Rectal smooth muscle tissue (tissue), 1 donor: ENCODE measurements at regions not wholly inside any gene's neighbourhood (a gene's known extent, or its start where the extent isn't known, plus 50 kb on each side); places are given as distances from the start of the nearest gene placed in this dataset.

Experiments used
- H3K27ac ChIP-seq: one replicate; pipeline ENCODE4 v1.7.0; 2013; ENCODE audit warnings: low read depth, low read length, inconsistent platforms
- H3K27me3 ChIP-seq: one replicate; pipeline ENCODE4 v1.7.0; 2013; ENCODE audit warnings: low read length; ENCODE audit not compliant: control insufficient read depth, insufficient read depth
- H3K36me3 ChIP-seq: one replicate; pipeline ENCODE4 v1.7.0; 2013; ENCODE audit warnings: low read length; ENCODE audit not compliant: control insufficient read depth, insufficient read depth
- H3K4me1 ChIP-seq: one replicate; pipeline ENCODE4 v1.7.0; 2013; ENCODE audit warnings: low read length; ENCODE audit not compliant: control insufficient read depth, insufficient read depth
- H3K4me3 ChIP-seq: one replicate; pipeline ENCODE4 v1.7.0; 2013; ENCODE audit warnings: low read length
- H3K9ac ChIP-seq: one replicate; pipeline ENCODE4 v1.7.0; 2013; ENCODE audit warnings: low read length

DNA sequence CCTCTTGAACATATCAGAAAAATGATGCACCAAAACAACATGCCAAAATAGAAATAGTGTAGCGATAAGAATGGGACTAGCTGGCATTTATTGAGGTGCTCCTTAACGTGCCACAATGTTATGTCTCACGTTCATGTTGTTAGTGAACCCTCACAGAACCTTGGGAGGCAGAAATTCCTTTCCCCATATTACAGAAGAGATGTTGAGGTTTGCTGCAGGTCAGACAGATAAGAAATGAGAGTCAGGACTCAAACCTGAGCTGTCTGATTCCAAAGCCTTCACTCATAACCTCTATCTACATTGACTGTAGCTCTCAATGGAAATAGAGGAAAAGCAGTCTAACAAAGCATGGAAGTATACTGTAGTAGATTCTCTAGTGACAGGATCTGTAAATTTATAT, 163.3 kb upstream of the STK17B start:
- Histone ChIP-seq H3K36me3 (no peaks in the 10 kb centered on the region), H3K9ac (no peak overlapping the region), H3K4me3 (no peak overlapping the region), H3K27ac (no peak overlapping the region), H3K4me1 (no peaks in the 10 kb centered on the region), H3K27me3 (no peaks in the 10 kb centered on the region)

- Histone ChIP-seq H3K4me1 (no peaks in the 10 kb centered on the region), H3K27ac (no peak overlapping the region), H3K9ac (no peak overlapping the region), H3K36me3 (no peaks in the 10 kb centered on the region), H3K4me3 (no peak overlapping the region), H3K27me3 (no peaks in the 10 kb centered on the region)
Measured at GRCh38 chr2:196335221-196335634, 163.8 kb upstream of the STK17B start.

DNA sequence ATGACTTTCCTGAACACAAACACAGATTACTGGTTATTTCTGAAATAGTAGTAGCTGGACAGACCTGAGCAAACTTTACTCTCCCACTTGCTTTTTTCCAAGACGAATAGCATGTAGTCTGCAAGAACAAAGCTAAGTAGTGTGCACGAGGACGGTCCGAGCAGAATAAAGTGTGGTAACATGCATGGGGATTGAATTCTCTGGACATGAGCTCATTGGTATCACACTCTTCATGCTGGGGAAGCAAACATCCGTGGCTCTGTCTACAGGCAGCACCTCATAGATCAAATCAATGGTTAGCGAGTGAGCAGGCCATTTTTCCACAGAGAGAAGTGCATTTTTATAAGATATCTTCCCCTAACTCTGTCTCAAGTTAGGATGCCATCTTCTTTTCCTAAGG, 164.8 kb upstream of the STK17B start:
- H3K36me3 ChIP-seq = no peaks in the 10 kb centered on the region
- no peaks in the 10 kb centered on the region for H3K27me3 ChIP-seq
- H3K27ac ChIP-seq = no peak overlapping the region
- no peak overlapping the region for H3K9ac ChIP-seq
- no peaks in the 10 kb centered on the region for H3K4me1 ChIP-seq
- no peak overlapping the region for H3K4me3 ChIP-seq

DNA sequence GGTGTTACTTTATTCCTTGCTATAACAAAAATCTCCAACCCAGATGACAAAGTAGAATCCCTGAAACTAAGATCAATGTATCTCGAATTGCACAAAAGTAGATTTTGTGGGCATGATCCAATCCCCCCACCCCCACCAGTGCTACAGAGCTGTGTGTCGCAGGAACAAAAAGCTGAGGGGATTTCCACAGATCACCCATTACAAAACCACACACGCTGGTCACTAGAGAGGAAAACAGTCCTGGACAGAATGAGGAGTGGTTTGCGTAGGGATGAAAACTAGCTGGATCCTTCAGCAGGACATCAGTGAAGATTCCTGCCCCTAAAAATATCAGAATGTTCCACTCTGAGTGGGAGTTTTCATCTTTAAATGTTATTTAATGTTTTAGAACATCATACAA, 165.3 kb upstream of the STK17B start:
- H3K27ac ChIP-seq = no peak overlapping the region
- H3K9ac ChIP-seq = no peak overlapping the region
- no peaks in the 10 kb centered on the region for H3K27me3 ChIP-seq
- H3K4me1 ChIP-seq = no peaks in the 10 kb centered on the region
- no peaks in the 10 kb centered on the region for H3K36me3 ChIP-seq
- H3K4me3 ChIP-seq = no peak overlapping the region

DNA sequence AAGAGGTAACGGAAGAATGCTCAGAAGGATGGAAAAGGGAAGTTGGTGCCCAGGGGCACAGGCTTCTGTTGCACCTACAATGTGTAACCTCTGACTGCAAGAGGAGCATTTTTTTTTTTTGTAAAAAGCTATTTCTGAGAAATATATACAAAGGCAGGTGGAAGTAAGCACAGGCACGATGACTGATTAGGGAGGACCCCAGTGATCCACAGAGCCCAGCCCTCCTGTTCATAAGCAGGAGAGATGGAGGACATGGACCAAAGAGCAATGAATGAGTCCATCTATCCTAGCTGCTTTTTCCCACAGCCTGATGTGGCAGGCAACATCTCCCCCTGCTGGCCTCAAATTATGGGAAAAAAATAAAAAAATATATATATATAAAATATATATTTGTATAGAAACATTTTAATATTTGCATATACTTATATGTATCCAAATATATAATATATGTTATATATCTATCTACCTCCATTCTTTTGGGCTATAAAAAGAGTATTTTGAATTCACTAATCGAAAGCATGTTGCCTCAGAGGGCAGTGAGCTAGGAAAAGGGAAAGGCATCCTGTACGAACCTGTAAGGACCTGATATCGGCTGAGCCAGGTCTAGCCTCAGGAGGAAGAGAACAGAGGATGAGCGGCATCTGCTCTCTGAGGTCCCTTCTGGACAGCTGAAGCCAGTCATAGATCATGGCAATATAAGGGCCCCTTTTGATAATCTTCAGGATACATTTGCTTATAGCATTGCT, 166.0 kb upstream of the STK17B start:
- Histone ChIP-seq H3K4me1 (no peaks in the 10 kb centered on the region), H3K27me3 (no peaks in the 10 kb centered on the region), H3K36me3 (no peaks in the 10 kb centered on the region), H3K4me3 (no peak overlapping the region), H3K9ac (no peak overlapping the region), H3K27ac (no peak overlapping the region)

DNA sequence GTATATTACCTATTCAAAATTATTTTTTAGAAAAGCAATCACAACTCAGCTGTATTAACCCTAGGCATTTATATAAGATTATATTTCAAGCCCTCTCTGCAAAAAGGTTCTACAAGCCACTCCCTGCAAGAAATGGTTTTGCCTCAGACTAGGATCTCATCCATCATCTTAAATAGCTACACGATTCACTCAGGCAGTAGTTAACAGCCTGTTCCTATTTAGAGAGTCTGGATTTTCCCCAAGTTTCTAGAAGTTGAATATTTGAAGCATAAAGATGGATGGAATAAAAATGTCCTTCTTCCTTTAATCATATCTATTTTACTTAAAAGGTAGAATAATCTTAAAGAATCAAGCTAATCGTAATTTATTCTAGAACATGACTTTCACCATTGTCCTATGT, 167.1 kb upstream of the STK17B start:
- Histone ChIP-seq H3K4me1 (no peaks in the 10 kb centered on the region), H3K27me3 (no peaks in the 10 kb centered on the region), H3K36me3 (no peaks in the 10 kb centered on the region), H3K9ac (no peak overlapping the region), H3K4me3 (no peak overlapping the region), H3K27ac (no peak overlapping the region)

- Histone ChIP-seq H3K27ac (no peak overlapping the region), H3K4me1 (no peaks in the 10 kb centered on the region), H3K27me3 (no peaks in the 10 kb centered on the region), H3K9ac (no peak overlapping the region), H3K4me3 (no peak overlapping the region), H3K36me3 (no peaks in the 10 kb centered on the region)
Measured at GRCh38 chr2:196341277-196341841, 170.0 kb upstream of the STK17B start.

GRCh38 chr2:196344397-196344796, 173.0 kb upstream of the STK17B start:
- no peaks in the 10 kb centered on the region for H3K36me3 ChIP-seq
- H3K27ac ChIP-seq = no peak overlapping the region
- no peaks in the 10 kb centered on the region for H3K4me1 ChIP-seq
- no peaks in the 10 kb centered on the region for H3K27me3 ChIP-seq
- no peak overlapping the region for H3K4me3 ChIP-seq
- no peak overlapping the region for H3K9ac ChIP-seq

GRCh38 chr2:196353717-196354116, 182.3 kb upstream of the STK17B start:
- no peak overlapping the region for H3K4me3 ChIP-seq
- no peaks in the 10 kb centered on the region for H3K27me3 ChIP-seq
- H3K4me1 ChIP-seq = no peaks in the 10 kb centered on the region
- H3K9ac ChIP-seq = no peak overlapping the region
- H3K27ac ChIP-seq = no peak overlapping the region
- no peaks in the 10 kb centered on the region for H3K36me3 ChIP-seq

- H3K4me3 ChIP-seq = no peak overlapping the region
- no peaks in the 10 kb centered on the region for H3K36me3 ChIP-seq
- no peaks in the 10 kb centered on the region for H3K27me3 ChIP-seq
- no peaks in the 10 kb centered on the region for H3K4me1 ChIP-seq
- H3K9ac ChIP-seq = no peak overlapping the region
- no peak overlapping the region for H3K27ac ChIP-seq
Measured at GRCh38 chr2:196354186-196354585, 182.8 kb upstream of the STK17B start.

DNA sequence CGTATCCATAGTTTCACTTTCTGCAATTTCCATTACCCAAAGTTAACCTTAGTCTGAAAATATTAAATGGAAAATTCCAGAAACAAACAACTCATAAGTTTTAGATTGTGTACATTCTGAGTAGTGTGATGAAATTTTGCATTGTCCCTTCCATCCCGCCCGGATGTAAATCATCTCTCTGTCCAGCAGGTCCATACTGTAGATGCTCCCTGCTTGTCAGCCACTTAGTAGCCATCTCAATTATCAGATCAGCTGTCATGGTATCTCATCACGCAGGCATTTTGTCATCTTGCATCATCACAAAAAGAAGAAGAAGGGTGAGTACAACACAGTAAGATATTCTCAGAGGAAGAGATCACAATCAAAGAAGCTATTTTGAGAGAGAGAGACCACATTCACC, 185.0 kb upstream of the STK17B start:
- Histone ChIP-seq H3K4me1 (no peaks in the 10 kb centered on the region), H3K36me3 (no peaks in the 10 kb centered on the region), H3K27ac (no peak overlapping the region), H3K27me3 (no peaks in the 10 kb centered on the region), H3K9ac (no peak overlapping the region), H3K4me3 (no peak overlapping the region)

DNA sequence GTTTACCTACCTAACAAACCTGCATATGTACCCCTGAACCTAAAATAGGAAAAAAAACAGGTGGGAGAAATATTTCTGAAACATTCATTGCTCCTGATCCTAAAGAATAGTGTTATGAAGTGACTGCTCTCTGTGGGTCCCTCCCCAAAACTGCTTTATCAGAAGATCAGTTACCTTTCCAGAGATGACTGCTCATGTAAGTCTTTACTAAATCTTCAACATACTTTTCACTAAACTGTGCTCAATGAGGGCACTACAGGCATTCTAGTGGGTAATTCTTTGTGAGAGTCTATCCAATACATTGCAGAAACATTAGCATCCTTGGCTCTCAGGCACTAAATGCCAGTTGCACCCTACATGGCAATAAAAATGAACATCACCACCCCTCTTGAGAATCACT, 189.3 kb upstream of the STK17B start:
- no peak overlapping the region for H3K27ac ChIP-seq
- H3K27me3 ChIP-seq = no peaks in the 10 kb centered on the region
- no peaks in the 10 kb centered on the region for H3K4me1 ChIP-seq
- H3K36me3 ChIP-seq = no peaks in the 10 kb centered on the region
- no peak overlapping the region for H3K4me3 ChIP-seq
- no peak overlapping the region for H3K9ac ChIP-seq

DNA sequence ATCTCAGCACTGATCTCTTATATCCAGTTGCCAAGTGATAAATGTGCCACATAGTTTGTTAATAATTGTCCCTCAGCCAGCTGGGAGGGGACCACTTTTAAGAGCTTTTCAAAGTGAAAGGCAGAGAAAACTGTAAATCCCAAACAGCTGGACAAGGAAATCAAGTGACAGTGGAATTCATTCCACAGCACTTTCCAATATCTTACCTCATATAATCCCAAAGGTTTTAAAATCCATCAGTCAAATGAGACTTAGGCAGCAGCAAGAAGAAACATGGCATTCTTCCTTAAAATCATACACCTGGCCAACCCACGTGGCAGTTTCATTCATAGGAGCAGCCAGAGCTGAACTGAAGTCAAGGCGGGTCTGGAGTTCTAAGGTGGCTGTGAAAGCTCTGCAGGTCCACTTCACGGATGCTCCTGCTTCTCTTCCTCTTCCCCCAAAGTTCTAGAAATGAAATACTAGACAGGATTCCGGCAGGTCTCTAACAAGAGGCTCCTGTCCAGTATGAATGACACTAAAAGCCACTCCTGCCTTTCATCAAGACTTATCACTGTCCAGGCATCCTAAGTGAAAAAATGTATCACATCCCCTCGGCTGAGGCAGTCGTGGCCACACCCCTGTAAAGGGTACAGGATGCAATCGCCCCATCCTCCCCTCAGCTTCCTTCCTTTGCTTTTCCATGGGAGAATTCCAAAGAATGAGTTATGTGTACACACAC, 190.4 kb upstream of the STK17B start:
- H3K36me3 ChIP-seq = no peaks in the 10 kb centered on the region
- H3K4me1 ChIP-seq = no peaks in the 10 kb centered on the region
- H3K27me3 ChIP-seq = no peaks in the 10 kb centered on the region
- no peak overlapping the region for H3K4me3 ChIP-seq
- no peak overlapping the region for H3K9ac ChIP-seq
- no peak overlapping the region for H3K27ac ChIP-seq
